ENCODE measurements at regions not wholly inside any gene's neighbourhood (a gene's known extent, or its start where the extent isn't known, plus 50 kb on each side); places are given as distances from the start of the nearest gene placed in this dataset.

GRCh38 chr16:79303206-79303605 lies 297.3 kb downstream of the MAF start:
- no peak for TF ChIP-seq CTCF (conservative IDR thresholded peaks at IDR 0.05)
- H3K27ac ChIP-seq: no peak overlapping the region

GRCh38 chr16:79302731-79303130 lies 297.8 kb downstream of the MAF start:
- TF ChIP-seq CTCF (conservative IDR thresholded peaks at IDR 0.05): no peak
- H3K27ac ChIP-seq: no peak overlapping the region

- no peak overlapping the region for H3K27ac ChIP-seq
- TF ChIP-seq CTCF (conservative IDR thresholded peaks at IDR 0.05): no peak
Measured at GRCh38 chr16:79301051-79301450, 299.5 kb downstream of the MAF start.

GRCh38 chr16:79298894-79299799 lies 301.4 kb downstream of the MAF start:
- no peak overlapping the region for H3K27ac ChIP-seq
- no peak for TF ChIP-seq CTCF (conservative IDR thresholded peaks at IDR 0.05)

GRCh38 chr16:79298476-79298875 lies 302.1 kb downstream of the MAF start:
- TF ChIP-seq CTCF (conservative IDR thresholded peaks at IDR 0.05): no peak
- H3K27ac ChIP-seq: no peak overlapping the region

GRCh38 chr16:79297805-79298204 lies 302.7 kb downstream of the MAF start:
- TF ChIP-seq CTCF (conservative IDR thresholded peaks at IDR 0.05): no peak
- no peak overlapping the region for H3K27ac ChIP-seq

GRCh38 chr16:79297296-79297695 lies 303.2 kb downstream of the MAF start:
- TF ChIP-seq CTCF (conservative IDR thresholded peaks at IDR 0.05): no peak
- no peak overlapping the region for H3K27ac ChIP-seq

All from VCaP (cell line).